22Rv1 (cell line): ENCODE measurements at regions not wholly inside any gene's neighbourhood (a gene's known extent, or its start where the extent isn't known, plus 50 kb on each side); places are given as distances from the start of the nearest gene placed in this dataset.

Source experiments
- H3K27ac ChIP-seq: fragments of 450-650 bp; 2 replicates; pipeline ENCODE4 v1.5.1; 2017
- ZFX ChIP-seq: fragments of 450-650 bp; IDR thresholded peaks from 2 replicates; pipeline ENCODE4 v1.6.1; 2017; ENCODE audit warnings: antibody characterized with exemption, borderline replicate concordance
- TF ChIP-seq, protein P1 (sequence below): fragments of 450-650 bp; IDR thresholded peaks from 2 replicates; pipeline ENCODE4 v1.5.1; 2017; ENCODE audit warnings: mild to moderate bottlenecking

DNA sequence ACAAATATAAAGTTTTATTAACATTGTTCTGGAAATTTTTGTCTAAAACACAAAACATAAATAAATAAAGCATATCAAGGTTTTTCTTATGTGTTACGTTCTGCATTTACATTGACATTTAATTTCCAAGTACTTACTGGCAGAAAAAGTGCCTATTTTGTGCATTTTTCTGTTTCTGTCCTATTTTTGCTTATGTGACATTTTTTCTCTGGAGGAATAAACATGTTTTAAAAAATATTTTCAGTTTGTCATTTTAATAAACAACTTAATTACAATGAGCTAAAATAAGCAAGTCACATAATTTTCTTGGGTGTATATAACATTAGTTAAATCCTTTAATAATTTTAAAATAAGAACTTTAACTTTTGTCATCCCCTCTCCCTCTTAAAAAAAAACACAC is 94.4 kb upstream of the HS3ST5 start:
- H3K27ac ChIP-seq: no peak overlapping the region
- TF ChIP-seq ZFX: no peak
- TF ChIP-seq, protein P1, sequence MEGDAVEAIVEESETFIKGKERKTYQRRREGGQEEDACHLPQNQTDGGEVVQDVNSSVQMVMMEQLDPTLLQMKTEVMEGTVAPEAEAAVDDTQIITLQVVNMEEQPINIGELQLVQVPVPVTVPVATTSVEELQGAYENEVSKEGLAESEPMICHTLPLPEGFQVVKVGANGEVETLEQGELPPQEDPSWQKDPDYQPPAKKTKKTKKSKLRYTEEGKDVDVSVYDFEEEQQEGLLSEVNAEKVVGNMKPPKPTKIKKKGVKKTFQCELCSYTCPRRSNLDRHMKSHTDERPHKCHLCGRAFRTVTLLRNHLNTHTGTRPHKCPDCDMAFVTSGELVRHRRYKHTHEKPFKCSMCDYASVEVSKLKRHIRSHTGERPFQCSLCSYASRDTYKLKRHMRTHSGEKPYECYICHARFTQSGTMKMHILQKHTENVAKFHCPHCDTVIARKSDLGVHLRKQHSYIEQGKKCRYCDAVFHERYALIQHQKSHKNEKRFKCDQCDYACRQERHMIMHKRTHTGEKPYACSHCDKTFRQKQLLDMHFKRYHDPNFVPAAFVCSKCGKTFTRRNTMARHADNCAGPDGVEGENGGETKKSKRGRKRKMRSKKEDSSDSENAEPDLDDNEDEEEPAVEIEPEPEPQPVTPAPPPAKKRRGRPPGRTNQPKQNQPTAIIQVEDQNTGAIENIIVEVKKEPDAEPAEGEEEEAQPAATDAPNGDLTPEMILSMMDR: no peak

DNA sequence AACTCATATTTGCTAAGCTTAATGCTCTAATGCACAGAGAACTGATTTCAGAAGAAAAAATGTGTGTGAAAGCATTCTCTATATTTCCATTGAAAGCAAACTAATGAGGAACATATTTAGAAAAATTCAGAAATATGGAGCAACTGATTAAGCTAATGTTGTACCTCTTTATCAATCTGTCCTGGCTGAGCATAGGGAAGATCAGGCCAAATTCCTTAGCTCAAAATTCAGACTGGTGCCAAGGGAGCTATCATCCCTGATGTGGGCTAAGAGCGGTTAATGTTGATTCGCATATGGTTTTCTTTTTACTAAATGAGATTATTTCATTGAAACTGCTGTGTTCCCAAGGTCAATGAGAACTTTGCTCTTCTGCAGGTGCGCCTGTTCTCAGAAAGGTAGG is 93.9 kb upstream of the HS3ST5 start:
- no peak for TF ChIP-seq ZFX
- TF ChIP-seq, protein P1: no peak
- H3K27ac ChIP-seq: no peak overlapping the region

DNA sequence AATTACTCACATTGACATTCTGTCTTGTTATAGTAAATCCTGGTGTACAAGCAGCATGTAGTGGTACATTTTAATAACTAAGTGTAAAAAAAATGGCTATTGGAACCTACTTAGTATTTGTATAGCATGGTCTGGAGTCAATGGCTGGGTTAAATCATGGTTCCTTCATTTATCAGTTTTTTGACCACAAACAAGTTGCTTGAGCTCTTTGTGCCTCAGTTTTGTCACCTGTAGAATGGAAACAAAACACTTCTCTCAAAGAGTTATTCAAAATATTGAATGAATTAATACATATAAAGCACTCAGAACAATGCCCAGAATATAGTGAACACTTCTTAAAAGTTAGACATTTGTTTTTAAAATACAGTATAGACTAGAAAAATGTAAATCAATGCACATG is 93.2 kb upstream of the HS3ST5 start:
- TF ChIP-seq ZFX: no peak
- TF ChIP-seq, protein P1: no peak
- no peak overlapping the region for H3K27ac ChIP-seq

DNA sequence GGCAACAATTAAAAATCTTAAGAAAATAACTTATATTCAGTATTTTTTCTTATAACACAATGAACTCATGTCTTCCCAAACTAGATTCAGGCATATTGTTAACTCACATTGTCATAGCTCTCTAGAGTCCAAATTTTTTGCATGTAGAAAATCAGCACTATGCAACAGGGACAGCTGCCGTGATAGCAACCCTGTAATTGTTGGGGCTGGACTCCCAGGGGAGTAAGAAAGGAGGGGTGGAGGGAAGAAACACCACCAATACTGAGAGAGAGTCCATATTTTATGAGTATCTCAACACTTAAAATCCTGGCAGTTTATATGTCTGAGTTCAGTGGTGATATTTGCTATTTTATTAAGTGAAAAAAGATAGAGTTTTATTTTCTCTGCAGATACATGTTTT is 89.6 kb upstream of the HS3ST5 start:
- H3K27ac ChIP-seq: no peak overlapping the region
- no peak for TF ChIP-seq ZFX
- TF ChIP-seq, protein P1: no peak

DNA sequence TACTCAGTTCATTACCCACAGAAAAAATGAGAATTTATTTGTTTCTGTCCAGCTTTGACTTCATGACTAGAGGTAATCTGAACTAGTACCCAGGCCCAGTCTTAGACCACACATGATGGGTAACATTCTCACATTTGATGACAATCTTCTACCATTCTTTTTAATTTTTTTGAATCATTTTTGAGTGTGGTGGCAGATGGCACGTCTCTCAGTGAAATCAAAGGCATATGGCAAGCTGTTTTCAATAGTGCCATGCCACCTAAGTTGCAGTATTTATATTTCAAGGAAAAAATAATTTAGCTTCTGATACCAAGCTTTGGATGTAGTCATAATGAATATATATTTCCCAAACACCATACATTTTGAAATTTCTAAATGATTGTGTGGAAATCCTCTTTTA is 88.8 kb upstream of the HS3ST5 start:
- TF ChIP-seq ZFX: no peak
- TF ChIP-seq, protein P1: no peak
- H3K27ac ChIP-seq: no peak overlapping the region

DNA sequence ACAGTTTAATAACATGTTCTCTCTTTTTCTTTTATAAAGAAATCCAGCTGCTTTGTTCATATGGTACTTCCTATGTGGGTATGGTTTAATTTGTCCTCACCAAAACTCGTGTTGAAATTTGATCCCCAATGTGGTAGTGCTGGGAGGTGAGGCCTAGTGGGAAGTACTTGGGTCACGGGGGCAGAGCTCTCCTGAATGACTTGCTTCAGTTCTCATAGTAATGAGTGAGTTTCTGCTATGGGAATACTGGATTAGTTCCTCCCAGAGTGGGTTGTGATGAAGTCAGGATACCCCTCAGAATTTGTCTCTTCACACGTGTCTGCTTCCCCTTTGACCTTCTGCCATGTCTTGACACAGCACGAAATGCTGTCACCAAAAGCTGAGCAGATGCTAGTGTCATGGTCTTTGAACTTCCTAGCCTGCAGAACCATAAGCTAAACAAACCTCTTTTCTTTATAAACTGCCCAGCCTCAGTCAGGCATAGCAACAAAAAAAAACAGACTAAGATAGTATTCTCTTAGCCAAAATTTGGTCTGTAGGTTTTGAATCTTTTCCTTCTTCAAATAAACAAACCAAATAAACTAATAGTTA is 87.8 kb upstream of the HS3ST5 start:
- no peak overlapping the region for H3K27ac ChIP-seq
- TF ChIP-seq, protein P1: no peak
- no peak for TF ChIP-seq ZFX

DNA sequence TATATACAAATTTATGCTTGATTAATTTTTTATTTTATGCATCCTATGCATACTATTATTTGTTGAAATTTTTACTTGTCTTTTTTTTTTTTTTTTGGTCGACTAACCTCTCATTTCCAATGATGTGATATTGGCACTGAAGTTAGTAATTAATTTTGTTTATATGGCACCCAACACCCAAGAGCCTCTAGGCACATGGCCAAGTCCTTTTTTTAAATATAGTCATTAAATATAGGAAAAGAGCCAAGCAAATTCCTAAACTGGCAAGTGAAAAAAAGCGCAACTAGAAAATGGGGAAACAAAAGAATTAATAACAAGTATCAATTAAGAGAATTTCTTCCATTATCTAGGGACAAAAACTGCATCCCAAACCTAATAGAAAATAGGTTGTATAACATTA is 85.5 kb upstream of the HS3ST5 start:
- TF ChIP-seq ZFX: no peak
- TF ChIP-seq, protein P1: no peak
- H3K27ac ChIP-seq: no peak overlapping the region
